ENCODE measurements at regions not wholly inside any gene's neighbourhood (a gene's known extent, or its start where the extent isn't known, plus 50 kb on each side); places are given as distances from the start of the nearest gene placed in this dataset.

- H3K36me3 ChIP-seq (ENCODE audit: insufficient read depth, low read length) = no peaks in the 10 kb centered on the region
- Mint-ChIP-seq H3K4me3 (no peak overlapping the region), H3K36me3 (ENCODE audit: low read depth) (no peaks in the 10 kb centered on the region), H3K9me3 (no peaks in the 10 kb centered on the region), H3K27me3 (peaks cover 18% of the 10 kb centered on the region), H3K4me1 (ENCODE audit: low read depth) (no peaks in the 10 kb centered on the region), H3K27ac (no peak overlapping the region)
- TF ChIP-seq CTCF (IDR thresholded peaks at IDR 0.05) = no peak
- DNase-seq (no peak), ATAC-seq (ENCODE audit: poor library complexity) (no peak)
- no peak overlapping the region for H3K27ac ChIP-seq (ENCODE audit: low read depth in 1 of 2, low read length in 2 of 2)
- CTCF ChIA-PET = no interaction called here
- no peaks in the 10 kb centered on the region for H3K9me3 ChIP-seq (ENCODE audit: control insufficient read depth in 1 of 2, insufficient read depth in 1 of 2, low read length in 2 of 2)
- POLR2A ChIA-PET = no interaction called here
- H3K4me3 ChIP-seq (ENCODE audit: low read length) = no peak overlapping the region
- intact Hi-C loops (cut with DNase I, micrococcal nuclease) = no loop called here
- H3K27me3 ChIP-seq (ENCODE audit: control insufficient read depth in 1 of 2, insufficient read depth in 2 of 2, low read length in 2 of 2) = peaks cover 0 to 3% of the 10 kb centered on the region in 2 experiments
- no peaks in the 10 kb centered on the region for H3K4me1 ChIP-seq (ENCODE audit: insufficient read depth, low read length)
These were observed 155.4 kb downstream of the TMX1 start for GRCh38 chr14:51395361-51395849.

GRCh38 chr14:51396222-51396815 is 156.3 kb downstream of the TMX1 start:
- Mint-ChIP-seq H3K4me3 (no peak overlapping the region), H3K36me3 (ENCODE audit: low read depth) (no peaks in the 10 kb centered on the region), H3K27ac (no peak overlapping the region), H3K9me3 (no peaks in the 10 kb centered on the region), H3K4me1 (ENCODE audit: low read depth) (no peaks in the 10 kb centered on the region), H3K27me3 (peaks cover 18% of the 10 kb centered on the region)
- DNase-seq = no peak
- ATAC-seq (ENCODE audit: poor library complexity) = no peak
- no peaks in the 10 kb centered on the region for H3K4me1 ChIP-seq (ENCODE audit: insufficient read depth, low read length)
- no peak overlapping the region for H3K27ac ChIP-seq (ENCODE audit: low read depth in 1 of 2, low read length in 2 of 2)
- H3K27me3 ChIP-seq (ENCODE audit: control insufficient read depth in 1 of 2, insufficient read depth in 2 of 2, low read length in 2 of 2) = peaks cover 0 to 3% of the 10 kb centered on the region in 2 experiments
- POLR2A ChIA-PET = no interaction called here
- no peaks in the 10 kb centered on the region for H3K36me3 ChIP-seq (ENCODE audit: insufficient read depth, low read length)
- CTCF ChIA-PET = no interaction called here
- TF ChIP-seq CTCF (IDR thresholded peaks at IDR 0.05) = no peak
- H3K9me3 ChIP-seq (ENCODE audit: control insufficient read depth in 1 of 2, insufficient read depth in 1 of 2, low read length in 2 of 2) = no peaks in the 10 kb centered on the region
- no peak overlapping the region for H3K4me3 ChIP-seq (ENCODE audit: low read length)
- intact Hi-C loops (cut with DNase I, micrococcal nuclease) = no loop called here

- Mint-ChIP-seq H3K27me3 (peaks cover 25% of the 10 kb centered on the region), H3K36me3 (ENCODE audit: low read depth) (no peaks in the 10 kb centered on the region), H3K9me3 (no peaks in the 10 kb centered on the region), H3K4me1 (ENCODE audit: low read depth) (no peaks in the 10 kb centered on the region), H3K4me3 (no peak overlapping the region), H3K27ac (no peak overlapping the region)
- POLR2A ChIA-PET = no interaction called here
- ATAC-seq (ENCODE audit: poor library complexity) = no peak
- no peak for DNase-seq
- intact Hi-C loops (cut with DNase I, micrococcal nuclease) = no loop called here
- Histone ChIP-seq H3K27ac (ENCODE audit: low read depth in 1 of 2, low read length in 2 of 2) (no peak overlapping the region), H3K27me3 (ENCODE audit: control insufficient read depth in 1 of 2, insufficient read depth in 2 of 2, low read length in 2 of 2) (peaks cover 0 to 3% of the 10 kb centered on the region in 2 experiments), H3K36me3 (ENCODE audit: insufficient read depth, low read length) (no peaks in the 10 kb centered on the region), H3K4me1 (ENCODE audit: insufficient read depth, low read length) (no peaks in the 10 kb centered on the region), H3K9me3 (ENCODE audit: control insufficient read depth in 1 of 2, insufficient read depth in 1 of 2, low read length in 2 of 2) (no peaks in the 10 kb centered on the region), H3K4me3 (ENCODE audit: low read length) (no peak overlapping the region)
- TF ChIP-seq CTCF (IDR thresholded peaks at IDR 0.05) = no peak
- CTCF ChIA-PET = no interaction called here
These were observed 158.9 kb downstream of the TMX1 start for GRCh38 chr14:51398898-51399297.
